Endodermal cell (in vitro differentiated cells): ENCODE measurements at regions not wholly inside any gene's neighbourhood (a gene's known extent, or its start where the extent isn't known, plus 50 kb on each side); places are given as distances from the start of the nearest gene placed in this dataset.

Experiments
- DNase-seq: peaks from one replicate; pipeline ENCODE4 v3.0.0-alpha.2; 2017
- H3K27ac ChIP-seq: 2 replicates; pipeline ENCODE4 v1.5.1; 2013; ENCODE audit warnings: mild to moderate bottlenecking, low read depth, low read length, moderate library complexity
- H3K27me3 ChIP-seq: 2 replicates; pipeline ENCODE4 v1.6.1; 2013; ENCODE audit warnings: mild to moderate bottlenecking, low read length, moderate library complexity; ENCODE audit not compliant: insufficient read depth, control insufficient read depth, poor library complexity, severe bottlenecking
- H3K36me3 ChIP-seq: 2 replicates; pipeline ENCODE4 v1.7.0; 2013; ENCODE audit warnings: mild to moderate bottlenecking, low read length, moderate library complexity; ENCODE audit not compliant: control insufficient read depth, insufficient read depth
- H3K4me1 ChIP-seq: one replicate; pipeline ENCODE4 v1.7.0; 2013; ENCODE audit warnings: low read length; ENCODE audit not compliant: control insufficient read depth, insufficient read depth
- H3K4me3 ChIP-seq: 2 replicates; pipeline ENCODE4 v1.5.1; 2013; ENCODE audit warnings: mild to moderate bottlenecking, low read length, moderate library complexity
- H3K9ac ChIP-seq: 2 replicates; pipeline ENCODE4 v1.6.1; 2013; ENCODE audit warnings: mild to moderate bottlenecking, low read length, moderate library complexity; ENCODE audit not compliant: poor library complexity, severe bottlenecking; ENCODE audit errors: extremely low read depth
- H3K9me3 ChIP-seq: 2 replicates; pipeline ENCODE4 v1.6.1; 2013; ENCODE audit warnings: mild to moderate bottlenecking, low read length, moderate library complexity; ENCODE audit not compliant: control insufficient read depth
- H3K27ac Mint-ChIP-seq: 2 replicates; pipeline ENCODE4 v1.8.0; 2020; ENCODE audit warnings: mixed read lengths
- H3K27me3 Mint-ChIP-seq: 2 replicates; pipeline ENCODE4 v1.8.0; 2021; ENCODE audit warnings: mild to moderate bottlenecking, mixed read lengths; ENCODE audit not compliant: insufficient read depth
- H3K36me3 Mint-ChIP-seq: 2 replicates; pipeline ENCODE4 v1.8.0; 2020; ENCODE audit warnings: low read depth, mixed read lengths
- H3K4me1 Mint-ChIP-seq: 2 replicates; pipeline ENCODE4 v1.8.0; 2020; ENCODE audit warnings: mixed read lengths
- H3K4me3 Mint-ChIP-seq: 2 replicates; pipeline ENCODE4 v1.8.0; 2020; ENCODE audit warnings: mild to moderate bottlenecking, moderate library complexity, mixed read lengths
- H3K9me3 Mint-ChIP-seq: 2 replicates; pipeline ENCODE4 v1.8.0; 2020; ENCODE audit warnings: mild to moderate bottlenecking, mixed read lengths
- CTCF ChIP-seq: fragments of 200-600 bp; sonication (generic); conservative IDR thresholded peaks from 2 replicates; pipeline ENCODE4 v1.5.0; 2021; ENCODE audit warnings: antibody characterized with exemption, mild to moderate bottlenecking
- WGBS, 2 experiments: methylation state at CpG; one replicate each; pipeline versions ENCODE4 v1.1.5 to v1.1.7; 2013; ENCODE audit warnings: missing lambda C conversion rate in 2 of 2, mixed read lengths in 1 of 2; ENCODE audit not compliant: insufficient coverage in 1 of 2, insufficient read length in 1 of 2; 5-methylcytosine and 5-hydroxymethylcytosine counted together

DNA sequence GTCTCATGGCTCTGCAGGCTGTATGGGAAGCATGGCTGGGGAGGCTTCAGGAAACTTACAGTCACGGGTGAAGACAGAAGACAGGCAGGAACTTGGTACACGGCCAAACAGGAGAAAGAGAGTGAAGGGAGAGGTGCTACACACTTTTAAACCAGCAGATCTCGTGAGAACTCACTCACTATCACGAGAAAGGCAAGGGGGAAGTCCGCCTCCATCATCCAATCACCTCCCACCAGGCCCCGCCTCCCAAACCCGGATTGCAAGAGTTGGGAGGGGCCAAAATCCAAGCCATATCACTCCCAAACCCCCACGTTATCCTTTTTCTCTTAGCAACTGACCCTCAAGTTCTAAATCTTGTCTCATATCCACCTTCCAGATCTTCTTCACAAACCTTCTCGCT lies 1710.5 kb upstream of the TENM3 start:
- Histone ChIP-seq H3K4me3 (no peak overlapping the region), H3K27me3 (no peaks in the 10 kb centered on the region), H3K9ac (no peak overlapping the region), H3K4me1 (peaks cover 4% of the 10 kb centered on the region), H3K27ac (no peak overlapping the region), H3K36me3 (no peaks in the 10 kb centered on the region), H3K9me3 (no peaks in the 10 kb centered on the region)
- Mint-ChIP-seq H3K27ac (no peak overlapping the region), H3K36me3 (no peaks in the 10 kb centered on the region), H3K4me3 (no peak overlapping the region), H3K9me3 (no peaks in the 10 kb centered on the region), H3K4me1 (peaks cover 14% of the 10 kb centered on the region), H3K27me3 (peaks cover 3% of the 10 kb centered on the region)
- DNase-seq = no peak
- WGBS, 2 experiments = 90 to 94% methylated on average over 5 to 9 of the region's 9 CpGs
- TF ChIP-seq CTCF = no peak

GRCh38 chr4:180538384-180539057 lies 1704.7 kb upstream of the TENM3 start:
- Mint-ChIP-seq H3K4me1 (peaks cover 5% of the 10 kb centered on the region), H3K36me3 (no peaks in the 10 kb centered on the region), H3K4me3 (no peak overlapping the region), H3K9me3 (no peaks in the 10 kb centered on the region), H3K27ac (no peak overlapping the region), H3K27me3 (no peaks in the 10 kb centered on the region)
- 69 to 85% methylated on average over 6 to 8 of the region's 8 CpGs for WGBS, 2 experiments
- Histone ChIP-seq H3K4me3 (no peak overlapping the region), H3K4me1 (no peaks in the 10 kb centered on the region), H3K36me3 (no peaks in the 10 kb centered on the region), H3K9me3 (no peaks in the 10 kb centered on the region), H3K27ac (no peak overlapping the region), H3K27me3 (no peaks in the 10 kb centered on the region), H3K9ac (no peak overlapping the region)
- DNase-seq = no peak
- TF ChIP-seq CTCF = no peak

DNA sequence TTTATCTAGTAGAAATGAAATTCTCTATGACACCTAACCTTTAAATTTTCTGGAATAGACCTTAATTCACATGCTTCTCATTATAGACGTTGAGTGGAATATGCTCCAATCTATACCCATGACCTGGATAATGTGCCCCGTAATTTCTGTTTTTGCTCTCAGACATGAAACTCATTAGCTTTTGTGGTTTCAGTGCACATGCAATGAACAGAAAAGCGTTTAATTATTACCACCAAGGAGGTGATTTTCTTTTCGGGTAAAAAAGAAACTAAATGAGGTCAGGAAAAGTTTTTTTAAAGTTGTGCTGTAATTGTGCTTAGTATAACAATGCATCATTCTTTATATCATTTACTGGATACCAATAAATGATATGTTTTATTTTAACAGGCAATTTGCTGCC lies 1703.9 kb upstream of the TENM3 start:
- no peaks in the 10 kb centered on the region for H3K9me3 Mint-ChIP-seq
- TF ChIP-seq CTCF = no peak
- DNase-seq = no peak
- H3K4me1 ChIP-seq = no peaks in the 10 kb centered on the region
- H3K27me3 Mint-ChIP-seq = no peaks in the 10 kb centered on the region
- H3K36me3 ChIP-seq = no peaks in the 10 kb centered on the region
- H3K27me3 ChIP-seq = no peaks in the 10 kb centered on the region
- no peak overlapping the region for H3K27ac Mint-ChIP-seq
- no peaks in the 10 kb centered on the region for H3K9me3 ChIP-seq
- no peaks in the 10 kb centered on the region for H3K36me3 Mint-ChIP-seq
- no peak overlapping the region for H3K27ac ChIP-seq
- H3K4me1 Mint-ChIP-seq = peaks cover 5% of the 10 kb centered on the region
- no peak overlapping the region for H3K4me3 ChIP-seq
- WGBS, 2 experiments = 91 to 97% methylated on average over 3 to 4 of the region's 4 CpGs
- H3K9ac ChIP-seq = no peak overlapping the region
- H3K4me3 Mint-ChIP-seq = no peak overlapping the region
